H1 (cell line): ENCODE measurements at regions not wholly inside any gene's neighbourhood (a gene's known extent, or its start where the extent isn't known, plus 50 kb on each side); places are given as distances from the start of the nearest gene placed in this dataset.

Experiments
- CTCF ChIA-PET: fragments of 300-600 bp; sonication (Branson Sonifier 250); formaldehyde crosslinking; loops from one replicate; lab custom pipeline; 2021; ENCODE audit not compliant: partially characterized antibody; lab: Charles Lee
- POLR2A ChIA-PET: fragments of 300-600 bp; sonication (Branson Sonifier 250); formaldehyde crosslinking; loops from one replicate; lab custom pipeline; 2021; ENCODE audit warnings: inconsistent platforms; ENCODE audit not compliant: partially characterized antibody; lab: Charles Lee
- DNase-seq, 2 experiments: peaks; one replicate each; pipeline versions ENCODE4 v3.0.0 to v3.0.0-alpha.2; 2010 to 2022; ENCODE audit warnings: low spot score in 2 of 2, low read depth in 1 of 2, mixed read lengths in 1 of 2
- FAIRE-seq: peaks from 2 replicates; lab custom pipeline; 2011; peaks lifted over from hg19 to GRCh38; lab: Jason Lieb, UNC
- H2AFZ ChIP-seq: 2 replicates; pipeline ENCODE4 v1.8.1; 2012; ENCODE audit warnings: low read length, inconsistent platforms
- H2AK5ac ChIP-seq: 2 replicates; pipeline ENCODE4 v1.6.1; 2013; ENCODE audit warnings: low read depth, low read length
- H2BK120ac ChIP-seq: replicated peaks from 2 replicates; pipeline ENCODE3; 2013; ENCODE audit warnings: low read depth, low read length, inconsistent platforms
- H2BK12ac ChIP-seq: 2 replicates; pipeline ENCODE4 v1.6.1; 2013; ENCODE audit warnings: low read depth, low read length
- H2BK15ac ChIP-seq: 2 replicates; pipeline ENCODE4 v1.6.1; 2013; ENCODE audit warnings: low read length
- H2BK20ac ChIP-seq: 2 replicates; pipeline ENCODE4 v1.6.1; 2013; ENCODE audit warnings: low read length
- H2BK5ac ChIP-seq: 2 replicates; pipeline ENCODE4 v1.6.1; 2013; ENCODE audit warnings: low read depth, low read length
- H3K14ac ChIP-seq: 2 replicates; pipeline ENCODE4 v1.6.1; 2013; ENCODE audit warnings: inconsistent platforms; ENCODE audit not compliant: insufficient read length
- H3K18ac ChIP-seq: 2 replicates; pipeline ENCODE4 v1.6.1; 2013; ENCODE audit warnings: low read length; ENCODE audit errors: extremely low read depth
- H3K23ac ChIP-seq: 2 replicates; pipeline ENCODE4 v1.6.1; 2013; ENCODE audit warnings: inconsistent platforms; ENCODE audit not compliant: insufficient read length
- H3K23me2 ChIP-seq: 2 replicates; pipeline ENCODE4 v1.6.1; 2013; ENCODE audit warnings: low read depth, low read length
- H3K27ac ChIP-seq: 2 replicates; pipeline ENCODE4 v1.6.1; 2011; ENCODE audit warnings: low read depth, low read length, inconsistent platforms
- H3K27me3 ChIP-seq, 4 experiments: replicated peaks in 1 of 4; 1 replicate in 1 of 4; 2 replicates in 3 of 4; pipeline versions ENCODE4 v1.6.1 to v1.8.1; 2011 to 2013; ENCODE audit warnings: low read length in 3 of 4, mild to moderate bottlenecking in 3 of 4, inconsistent platforms in 2 of 4, mixed read lengths in 2 of 4, moderate library complexity in 1 of 4; ENCODE audit not compliant: control insufficient read depth in 3 of 4, insufficient read depth in 3 of 4; ENCODE audit errors: extremely low read depth in 1 of 4
- H3K36me3 ChIP-seq, 4 experiments: 2 replicates each; pipeline versions ENCODE4 v1.6.1 to v1.8.1; 2011 to 2013; ENCODE audit warnings: mild to moderate bottlenecking in 4 of 4, low read length in 3 of 4, moderate library complexity in 2 of 4, control low read depth in 1 of 4, inconsistent platforms in 1 of 4; ENCODE audit not compliant: insufficient read depth in 4 of 4, control insufficient read depth in 2 of 4
- H3K4ac ChIP-seq: replicated peaks from 2 replicates; pipeline ENCODE3; 2013; ENCODE audit warnings: low read length, low read depth, mixed read lengths, inconsistent platforms; ENCODE audit not compliant: insufficient read length
- H3K4me1 ChIP-seq, 4 experiments: replicated peaks in 1 of 4; 1 replicate in 1 of 4; 2 replicates in 3 of 4; pipeline versions ENCODE4 v1.6.1 to v1.8.1; 2011 to 2013; ENCODE audit warnings: low read length in 3 of 4, inconsistent platforms in 2 of 4, mixed read lengths in 1 of 4; ENCODE audit not compliant: insufficient read depth in 4 of 4, control insufficient read depth in 3 of 4
- H3K4me2 ChIP-seq, 2 experiments: 2 replicates each; pipeline versions ENCODE4 v1.6.1 to v1.8.1; 2011 to 2013; ENCODE audit warnings: low read depth in 2 of 2, low read length in 2 of 2, control low read depth in 1 of 2, inconsistent platforms in 1 of 2, mild to moderate bottlenecking in 1 of 2; ENCODE audit not compliant: insufficient read depth in 1 of 2
- H3K4me3 ChIP-seq, 4 experiments: fragments of 200-600, 300-600 bp in 1 of 4; sonication (generic), shearing (Covaris generic), sonication (Bioruptor Twin) in 1 of 4; 2 replicates each; pipeline versions ENCODE4 v1.5.1 to v1.8.1; 2011 to 2016; ENCODE audit warnings: low read length in 4 of 4, low read depth in 3 of 4, control low read depth in 2 of 4, inconsistent platforms in 2 of 4, mild to moderate bottlenecking in 2 of 4, mixed read lengths in 1 of 4, moderate library complexity in 1 of 4; ENCODE audit not compliant: insufficient read depth in 2 of 4; ENCODE audit errors: extremely low read depth in 1 of 4
- H3K56ac ChIP-seq: replicated peaks from 2 replicates; pipeline ENCODE3; 2013; ENCODE audit warnings: low read depth, mild to moderate bottlenecking, mixed read lengths, low read length, inconsistent platforms; ENCODE audit not compliant: insufficient read length
- H3K79me1 ChIP-seq: 2 replicates; pipeline ENCODE4 v1.6.1; 2013; ENCODE audit warnings: low read depth, low read length, control low read depth
- H3K79me2 ChIP-seq, 2 experiments: 2 replicates each; pipeline versions ENCODE4 v1.6.1 to v1.8.1; 2012 to 2013; ENCODE audit warnings: low read length in 2 of 2, mild to moderate bottlenecking in 2 of 2, inconsistent platforms in 1 of 2; ENCODE audit not compliant: insufficient read depth in 2 of 2, control insufficient read depth in 1 of 2
- H3K9ac ChIP-seq, 4 experiments: replicated peaks in 1 of 4; 1 replicate in 1 of 4; 2 replicates in 3 of 4; pipeline versions ENCODE4 v1.6.1 to v1.8.1; 2011 to 2013; ENCODE audit warnings: low read depth in 3 of 4, low read length in 3 of 4, control low read depth in 2 of 4, mild to moderate bottlenecking in 2 of 4, moderate library complexity in 2 of 4, inconsistent platforms in 1 of 4; ENCODE audit errors: extremely low read depth in 1 of 4
- H3K9me3 ChIP-seq, 2 experiments: 2 replicates each; pipeline versions ENCODE4 v1.6.1 to v1.8.1; 2012 to 2013; ENCODE audit warnings: mild to moderate bottlenecking in 2 of 2, moderate library complexity in 2 of 2, control low read depth in 1 of 2, inconsistent platforms in 1 of 2, low read depth in 1 of 2, low read length in 1 of 2, mixed read lengths in 1 of 2; ENCODE audit not compliant: insufficient read depth in 2 of 2
- H4K20me1 ChIP-seq, 2 experiments: replicated peaks in 1 of 2; 2 replicates each; pipeline versions ENCODE3 to v1.8.1; 2011 to 2013; ENCODE audit warnings: inconsistent platforms in 2 of 2, low read length in 2 of 2, mild to moderate bottlenecking in 1 of 2; ENCODE audit not compliant: insufficient read depth in 2 of 2, control insufficient read depth in 1 of 2
- H4K5ac ChIP-seq: 2 replicates; pipeline ENCODE4 v1.6.1; 2013; ENCODE audit warnings: low read length, low read depth, mixed read lengths, inconsistent platforms; ENCODE audit not compliant: insufficient read length
- H4K8ac ChIP-seq: 2 replicates; pipeline ENCODE4 v1.8.0; 2013; ENCODE audit warnings: mild to moderate bottlenecking, moderate library complexity, low read length, inconsistent platforms; ENCODE audit not compliant: insufficient read depth; ENCODE audit errors: extremely low read depth
- H4K91ac ChIP-seq: replicated peaks from 2 replicates; pipeline ENCODE3; 2013; ENCODE audit warnings: low read length, mixed read lengths, inconsistent platforms; ENCODE audit not compliant: insufficient read length
- BRCA1 ChIP-seq: IDR thresholded peaks from 2 replicates; pipeline ENCODE4 v1.6.1; 2012; ENCODE audit warnings: low read depth, low read length, improper control_type of control experiment
- CBX5 ChIP-seq: fragments of 300-800, 300-1000 bp; sonication (generic); IDR thresholded peaks from 2 replicates; pipeline ENCODE4 v1.7.1; 2016; ENCODE audit warnings: antibody characterized with exemption, low read length, low read depth
- CTBP2 ChIP-seq: IDR thresholded peaks from 2 replicates; pipeline ENCODE4 v1.7.0; 2011; ENCODE audit warnings: borderline replicate concordance, mild to moderate bottlenecking, moderate library complexity, mixed read lengths, low read length; ENCODE audit not compliant: insufficient read depth, insufficient read length
- CTCF ChIP-seq, 3 experiments: IDR thresholded peaks; 1 replicate in 2 of 3; 2 replicates in 1 of 3; pipeline versions ENCODE4 v1.5.1 to v1.6.1; 2011; ENCODE audit warnings: low read length in 3 of 3, mild to moderate bottlenecking in 3 of 3, inconsistent platforms in 2 of 3, low read depth in 1 of 3, moderate library complexity in 1 of 3; ENCODE audit not compliant: insufficient read depth in 1 of 3; ENCODE audit errors: control extremely low read depth in 1 of 3
- EP300 ChIP-seq, 2 experiments: IDR thresholded peaks; 1 replicate in 1 of 2; 2 replicates in 1 of 2; pipeline ENCODE4 v1.6.1; 2011 to 2012; ENCODE audit warnings: low read depth in 2 of 2, low read length in 2 of 2, mild to moderate bottlenecking in 2 of 2, borderline replicate concordance in 1 of 2, inconsistent platforms in 1 of 2, moderate library complexity in 1 of 2
- NRF1 ChIP-seq: IDR thresholded peaks from 2 replicates; pipeline ENCODE4 v1.6.1; 2011; ENCODE audit warnings: mild to moderate bottlenecking, low read depth, low read length, improper control_type of control experiment
- PHF8 ChIP-seq: fragments of 200-600 bp; sonication (generic); conservative IDR thresholded peaks from 2 replicates; pipeline ENCODE4 v1.7.1; 2012; ENCODE audit warnings: low read depth, mild to moderate bottlenecking, inconsistent platforms, low read length, moderate library complexity
- POLR2A ChIP-seq, 2 experiments: IDR thresholded peaks; 1 replicate in 1 of 2; 2 replicates in 1 of 2; pipeline ENCODE4 v1.6.1; 2011; ENCODE audit warnings: low read depth in 2 of 2, low read length in 2 of 2, mild to moderate bottlenecking in 2 of 2; ENCODE audit errors: control extremely low read depth in 1 of 2
- RBBP5 ChIP-seq: IDR thresholded peaks from 2 replicates; pipeline ENCODE4 v1.7.1; 2012; ENCODE audit warnings: low read depth, mild to moderate bottlenecking, inconsistent platforms, low read length, moderate library complexity, borderline replicate concordance
- SP1 ChIP-seq: IDR thresholded peaks from 2 replicates; pipeline ENCODE4 v1.6.1; 2011; ENCODE audit warnings: low read depth, low read length
- TBP ChIP-seq: IDR thresholded peaks from 2 replicates; pipeline ENCODE4 v1.6.1; 2011; ENCODE audit warnings: low read depth, low read length, improper control_type of control experiment
- TCF12 ChIP-seq: IDR thresholded peaks from 2 replicates; pipeline ENCODE4 v1.6.1; 2011; ENCODE audit warnings: low read depth, mild to moderate bottlenecking, low read length
- YY1 ChIP-seq: IDR thresholded peaks from 2 replicates; pipeline ENCODE4 v1.6.1; 2011; ENCODE audit warnings: low read depth, mild to moderate bottlenecking, low read length
- ZNF274 ChIP-seq: IDR thresholded peaks from 2 replicates; pipeline ENCODE4 v1.7.0; 2012; ENCODE audit warnings: low read length, borderline replicate concordance; ENCODE audit errors: extremely low read depth

DNA sequence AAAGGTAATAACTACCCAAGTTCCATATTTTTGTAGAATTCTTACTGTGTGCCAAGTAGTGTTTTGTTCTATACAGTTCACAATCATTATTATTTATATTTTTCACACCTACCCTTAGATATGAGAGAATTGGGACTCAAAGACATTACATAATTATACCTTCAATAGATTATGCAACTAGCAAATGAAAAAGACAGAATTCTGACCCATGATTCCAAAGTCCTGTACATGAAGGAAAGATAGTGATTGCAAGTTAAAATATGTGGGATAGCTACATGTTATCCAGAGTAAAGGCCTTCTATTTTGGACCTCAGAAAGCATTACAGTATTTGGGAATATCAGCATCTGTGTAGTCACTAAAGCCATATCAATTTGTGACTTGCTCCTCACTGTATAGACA lies 581.0 kb downstream of the ELAVL2 start:
- no peaks in the 10 kb centered on the region for H3K79me1 ChIP-seq
- H2BK12ac ChIP-seq, result no peak overlapping the region
- POLR2A ChIA-PET, result no interaction called here
- H4K8ac ChIP-seq, result no peak overlapping the region
- H3K4me1 ChIP-seq, result no peaks in the 10 kb centered on the region
- no peak overlapping the region for H2AK5ac ChIP-seq
- CTCF ChIA-PET, result no interaction called here
- no peak overlapping the region for H2BK15ac ChIP-seq
- H3K56ac ChIP-seq, result no peak overlapping the region
- H2BK120ac ChIP-seq, result no peak overlapping the region
- no peaks in the 10 kb centered on the region for H3K23me2 ChIP-seq
- H3K79me2 ChIP-seq, result no peaks in the 10 kb centered on the region
- H2BK5ac ChIP-seq, result no peak overlapping the region
- no peak overlapping the region for H2BK20ac ChIP-seq
- no peak for DNase-seq
- H3K14ac ChIP-seq, result no peak overlapping the region
- H4K20me1 ChIP-seq, result no peaks in the 10 kb centered on the region
- no peaks in the 10 kb centered on the region for H3K36me3 ChIP-seq
- no peak overlapping the region for H3K23ac ChIP-seq
- no peak overlapping the region for H3K27ac ChIP-seq
- H3K9me3 ChIP-seq, result peaks cover 0 to 3% of the 10 kb centered on the region in 2 experiments; a peak in 1 of 4 replicates
- no peak overlapping the region for H3K4me3 ChIP-seq
- no peak overlapping the region for H4K91ac ChIP-seq
- H3K18ac ChIP-seq, result no peak overlapping the region
- no peak overlapping the region for H3K9ac ChIP-seq
- no peak overlapping the region for H2AFZ ChIP-seq
- H3K4me2 ChIP-seq, result no peak overlapping the region
- no peak for FAIRE-seq
- H4K5ac ChIP-seq, result no peak overlapping the region
- no peaks in the 10 kb centered on the region for H3K27me3 ChIP-seq
- H3K4ac ChIP-seq, result no peak overlapping the region
- TF ChIP-seq TBP (no peak), POLR2A (IDR thresholded peaks at IDR 0.05; ENCODE audit: control extremely low read depth in 1 of 2, low read depth in 2 of 2, low read length in 2 of 2) (no peak), BRCA1 (no peak), EP300 (IDR thresholded peaks at IDR 0.05; ENCODE audit: borderline replicate concordance in 1 of 2, low read depth in 2 of 2, low read length in 2 of 2) (no peak), SP1 (no peak), TCF12 (no peak), CTCF (IDR thresholded peaks at IDR 0.05; ENCODE audit: control extremely low read depth in 1 of 3, insufficient read depth in 1 of 3, low read depth in 1 of 3, low read length in 3 of 3) (no peak), RBBP5 (no peak), CTBP2 (no peak), PHF8 (no peak), NRF1 (no peak), ZNF274 (no peak), CBX5 (no peak), YY1 (no peak)
